ENCODE measurements at regions not wholly inside any gene's neighbourhood (a gene's known extent, or its start where the extent isn't known, plus 50 kb on each side); places are given as distances from the start of the nearest gene placed in this dataset.

DNA sequence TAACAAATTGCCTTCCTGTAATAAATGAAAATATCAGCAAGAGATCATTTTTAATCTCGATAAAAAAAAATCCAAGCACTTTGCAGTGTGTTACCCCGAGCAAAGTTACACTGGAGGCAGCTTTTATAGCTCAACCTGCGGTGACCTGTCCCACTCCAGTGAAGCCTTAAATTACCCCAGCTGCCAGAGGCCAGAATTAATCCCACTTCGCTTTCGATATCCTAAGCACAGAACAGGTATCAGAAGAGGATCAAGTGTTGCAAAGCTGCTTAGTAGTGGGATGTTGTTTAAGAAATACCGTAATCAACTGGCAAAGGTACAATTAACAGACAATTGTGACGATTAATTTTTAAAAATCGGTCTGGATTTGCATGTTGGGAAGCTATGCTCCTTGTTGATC is 314.0 kb downstream of the AGTPBP1 start:
- Histone ChIP-seq H3K27ac (ENCODE audit: low read depth in 1 of 2, low read length in 2 of 2) (no peak overlapping the region), H3K9ac (ENCODE audit: low read depth in 1 of 2, low read length in 2 of 2) (no peak overlapping the region), H3K27me3 (ENCODE audit: control insufficient read depth in 4 of 4, insufficient read depth in 4 of 4, low read length in 3 of 4) (peaks cover 0 to 2% (median 0%) of the 10 kb centered on the region in 4 donors), H3K9me3 (ENCODE audit: control insufficient read depth in 4 of 4, low read length in 3 of 4) (peaks cover 0 to 2% (median 0%) of the 10 kb centered on the region in 4 donors), H3K4me1 (ENCODE audit: control insufficient read depth in 4 of 4, insufficient read depth in 4 of 4, low read length in 3 of 4) (no peaks in the 10 kb centered on the region), H3K36me3 (ENCODE audit: control insufficient read depth in 4 of 4, insufficient read depth in 3 of 4, low read depth in 1 of 4, low read length in 3 of 4) (no peaks in the 10 kb centered on the region), H3K4me3 (ENCODE audit: low read depth in 1 of 3, low read length in 3 of 3) (no peak overlapping the region)
- WGBS = 86% methylated on average over 8 of the region's 8 CpGs
- TF ChIP-seq HNF4A (conservative IDR thresholded peaks at IDR 0.05) (no peak), YY1 (IDR thresholded peaks at IDR 0.05) (no peak), HNF4G (IDR thresholded peaks at IDR 0.05) (no peak), EGR1 (IDR thresholded peaks at IDR 0.05; ENCODE audit: low read depth in 2 of 2) (no peak), REST (IDR thresholded peaks at IDR 0.05) (no peak), RAD21 (IDR thresholded peaks at IDR 0.05) (no peak), MAX (IDR thresholded peaks at IDR 0.05) (no peak), GABPA (IDR thresholded peaks at IDR 0.05 in 1 of 2, conservative IDR thresholded peaks at IDR 0.05 in 1 of 2) (no peak), JUND (IDR thresholded peaks at IDR 0.05) (no peak), ZBTB33 (IDR thresholded peaks at IDR 0.05) (no peak), SP1 (IDR thresholded peaks at IDR 0.05) (no peak), FOXA1 (IDR thresholded peaks at IDR 0.05) (no peak), FOXA2 (IDR thresholded peaks at IDR 0.05) (no peak)
- TF ChIP-seq, protein P1, sequence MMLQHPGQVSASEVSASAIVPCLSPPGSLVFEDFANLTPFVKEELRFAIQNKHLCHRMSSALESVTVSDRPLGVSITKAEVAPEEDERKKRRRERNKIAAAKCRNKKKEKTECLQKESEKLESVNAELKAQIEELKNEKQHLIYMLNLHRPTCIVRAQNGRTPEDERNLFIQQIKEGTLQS (IDR thresholded peaks at IDR 0.05) = no peak
- TF ChIP-seq, protein P2, sequence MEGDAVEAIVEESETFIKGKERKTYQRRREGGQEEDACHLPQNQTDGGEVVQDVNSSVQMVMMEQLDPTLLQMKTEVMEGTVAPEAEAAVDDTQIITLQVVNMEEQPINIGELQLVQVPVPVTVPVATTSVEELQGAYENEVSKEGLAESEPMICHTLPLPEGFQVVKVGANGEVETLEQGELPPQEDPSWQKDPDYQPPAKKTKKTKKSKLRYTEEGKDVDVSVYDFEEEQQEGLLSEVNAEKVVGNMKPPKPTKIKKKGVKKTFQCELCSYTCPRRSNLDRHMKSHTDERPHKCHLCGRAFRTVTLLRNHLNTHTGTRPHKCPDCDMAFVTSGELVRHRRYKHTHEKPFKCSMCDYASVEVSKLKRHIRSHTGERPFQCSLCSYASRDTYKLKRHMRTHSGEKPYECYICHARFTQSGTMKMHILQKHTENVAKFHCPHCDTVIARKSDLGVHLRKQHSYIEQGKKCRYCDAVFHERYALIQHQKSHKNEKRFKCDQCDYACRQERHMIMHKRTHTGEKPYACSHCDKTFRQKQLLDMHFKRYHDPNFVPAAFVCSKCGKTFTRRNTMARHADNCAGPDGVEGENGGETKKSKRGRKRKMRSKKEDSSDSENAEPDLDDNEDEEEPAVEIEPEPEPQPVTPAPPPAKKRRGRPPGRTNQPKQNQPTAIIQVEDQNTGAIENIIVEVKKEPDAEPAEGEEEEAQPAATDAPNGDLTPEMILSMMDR (IDR thresholded peaks at IDR 0.05; ENCODE audit: low read depth, low read length, missing input control) = no peak
- DNase-seq (ENCODE audit: low spot score) = no peak

DNA sequence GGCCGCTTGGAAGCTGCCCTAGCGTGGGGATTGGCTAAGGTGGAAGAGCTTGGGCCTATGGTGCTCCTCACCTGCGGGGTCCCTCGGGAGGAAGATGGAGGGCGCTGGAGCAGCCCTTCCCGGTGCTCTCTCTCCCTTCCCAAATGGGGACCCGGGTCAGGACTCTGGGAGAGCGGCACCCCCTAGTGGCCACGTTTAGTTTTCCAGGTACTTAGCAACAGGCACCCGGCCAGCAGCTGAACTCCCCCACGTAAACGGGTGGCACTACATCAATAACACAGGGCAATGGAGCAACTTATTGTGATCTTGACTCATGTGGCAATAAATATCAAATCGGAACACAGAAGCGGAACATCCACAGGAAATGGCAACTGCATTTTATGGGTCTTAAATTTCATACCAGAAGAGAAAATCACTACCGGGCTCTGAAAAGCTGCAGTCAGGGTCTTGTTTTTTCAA is 316.6 kb downstream of the AGTPBP1 start:
- no peak overlapping the region for H3K9ac ChIP-seq (ENCODE audit: low read depth in 1 of 2, low read length in 2 of 2)
- no peaks in the 10 kb centered on the region for H3K4me1 ChIP-seq (ENCODE audit: control insufficient read depth in 4 of 4, insufficient read depth in 4 of 4, low read length in 3 of 4)
- peaks cover 0 to 2% (median 0%) of the 10 kb centered on the region in 4 donors for H3K9me3 ChIP-seq (ENCODE audit: control insufficient read depth in 4 of 4, low read length in 3 of 4)
- peak; percentile 63 for DNase-seq (ENCODE audit: low spot score)
- TF ChIP-seq, protein P2 (IDR thresholded peaks at IDR 0.05; ENCODE audit: low read depth, low read length, missing input control) = peak; percentile 41
- TF ChIP-seq JUND (IDR thresholded peaks at IDR 0.05) (no peak), RAD21 (IDR thresholded peaks at IDR 0.05) (peak; percentile 68 to 77)
- WGBS = 16% methylated on average over 15 of the region's 15 CpGs
- no peaks in the 10 kb centered on the region for H3K36me3 ChIP-seq (ENCODE audit: control insufficient read depth in 4 of 4, insufficient read depth in 3 of 4, low read depth in 1 of 4, low read length in 3 of 4)
- no peak overlapping the region for H3K27ac ChIP-seq (ENCODE audit: low read depth in 1 of 2, low read length in 2 of 2)
- H3K4me3 ChIP-seq (ENCODE audit: low read depth in 1 of 3, low read length in 3 of 3) = no peak overlapping the region
- H3K27me3 ChIP-seq (ENCODE audit: control insufficient read depth in 4 of 4, insufficient read depth in 4 of 4, low read length in 3 of 4) = peaks cover 0 to 2% (median 0%) of the 10 kb centered on the region in 4 donors
